Activated T-helper 2 cell treated with anti-CD3 and anti-CD28 coated beads, Interferon-gamma antibody, Interleukin-2, Interleukin-4, amounts not matched to agents 10 μg/mL and 5 μg/mL and 100 μg/mL, durations not matched to agents 14 hours and 24 hours and 36 hours (primary cell): ENCODE measurements at regions not wholly inside any gene's neighbourhood (a gene's known extent, or its start where the extent isn't known, plus 50 kb on each side); places are given as distances from the start of the nearest gene placed in this dataset.
"Not testable (repeated sequence)": the region's sequence is repeated elsewhere in the genome, so short reads cannot be mapped to it uniquely, and the experiment has no call there.

Experiments used
- DNase-seq: peaks from one replicate; pipeline ENCODE4 v3.0.0; 2021; ENCODE audit warnings: low spot score
- H3K27ac Mint-ChIP-seq: one replicate; pipeline ENCODE4 v1.8.0; 2021; ENCODE audit warnings: mixed read lengths
- H3K27me3 Mint-ChIP-seq: one replicate; pipeline ENCODE4 v1.8.0; 2021; ENCODE audit warnings: low read depth, mixed read lengths
- H3K36me3 Mint-ChIP-seq: one replicate; pipeline ENCODE4 v1.8.0; 2021; ENCODE audit warnings: low read depth, mixed read lengths
- H3K4me1 Mint-ChIP-seq: one replicate; pipeline ENCODE4 v1.8.0; 2021; ENCODE audit warnings: low read depth, mixed read lengths
- H3K4me3 Mint-ChIP-seq: one replicate; pipeline ENCODE4 v1.8.0; 2021; ENCODE audit warnings: low read depth, mild to moderate bottlenecking, moderate library complexity, mixed read lengths
- H3K9me3 Mint-ChIP-seq: one replicate; pipeline ENCODE4 v1.8.0; 2021; ENCODE audit warnings: mixed read lengths
- intact Hi-C: fragments of 100-400 bp; cut with micrococcal nuclease; formaldehyde crosslinking; loops from one replicate; pipeline ENCODE4 v1.15.1; 2023

- no peaks in the 10 kb centered on the region for H3K9me3 Mint-ChIP-seq
- intact Hi-C loops = no loop called here
- H3K36me3 Mint-ChIP-seq = no peaks in the 10 kb centered on the region
- DNase-seq = no peak
- H3K27me3 Mint-ChIP-seq = no peaks in the 10 kb centered on the region
- no peaks in the 10 kb centered on the region for H3K4me1 Mint-ChIP-seq
- no peak overlapping the region for H3K27ac Mint-ChIP-seq
- no peak overlapping the region for H3K4me3 Mint-ChIP-seq
These were observed 129.4 kb downstream of the INHBA start for GRCh38 chr7:41573443-41573842.

- no peaks in the 10 kb centered on the region for H3K36me3 Mint-ChIP-seq
- no peak for DNase-seq
- no peaks in the 10 kb centered on the region for H3K27me3 Mint-ChIP-seq
- H3K4me3 Mint-ChIP-seq = no peak overlapping the region
- H3K4me1 Mint-ChIP-seq = no peaks in the 10 kb centered on the region
- intact Hi-C loops = no loop called here
- H3K27ac Mint-ChIP-seq = no peak overlapping the region
- no peaks in the 10 kb centered on the region for H3K9me3 Mint-ChIP-seq
These were observed 129.9 kb downstream of the INHBA start for GRCh38 chr7:41573015-41573414.

GRCh38 chr7:41571573-41571972 lies 131.3 kb downstream of the INHBA start:
- intact Hi-C loops = no loop called here
- Mint-ChIP-seq H3K4me1 (no peaks in the 10 kb centered on the region), H3K36me3 (no peaks in the 10 kb centered on the region), H3K4me3 (no peak overlapping the region), H3K9me3 (no peaks in the 10 kb centered on the region), H3K27ac (no peak overlapping the region), H3K27me3 (no peaks in the 10 kb centered on the region)
- no peak for DNase-seq

- intact Hi-C loops = no loop called here
- no peak overlapping the region for H3K4me3 Mint-ChIP-seq
- H3K9me3 Mint-ChIP-seq = no peaks in the 10 kb centered on the region
- no peak for DNase-seq
- no peak overlapping the region for H3K27ac Mint-ChIP-seq
- H3K36me3 Mint-ChIP-seq = no peaks in the 10 kb centered on the region
- H3K27me3 Mint-ChIP-seq = no peaks in the 10 kb centered on the region
- no peaks in the 10 kb centered on the region for H3K4me1 Mint-ChIP-seq
These were observed 132.1 kb downstream of the INHBA start for GRCh38 chr7:41570766-41571165.

GRCh38 chr7:41568135-41568534 lies 134.8 kb downstream of the INHBA start:
- no peak for DNase-seq
- H3K9me3 Mint-ChIP-seq = no peaks in the 10 kb centered on the region
- intact Hi-C loops = no loop called here
- H3K36me3 Mint-ChIP-seq = no peaks in the 10 kb centered on the region
- no peak overlapping the region for H3K4me3 Mint-ChIP-seq
- H3K27me3 Mint-ChIP-seq = no peaks in the 10 kb centered on the region
- H3K27ac Mint-ChIP-seq = no peak overlapping the region
- H3K4me1 Mint-ChIP-seq = no peaks in the 10 kb centered on the region

GRCh38 chr7:41567731-41568114 lies 135.2 kb downstream of the INHBA start:
- Mint-ChIP-seq H3K36me3 (no peaks in the 10 kb centered on the region), H3K27me3 (no peaks in the 10 kb centered on the region), H3K4me3 (no peak overlapping the region), H3K4me1 (no peaks in the 10 kb centered on the region), H3K9me3 (peaks cover 2% of the 10 kb centered on the region), H3K27ac (no peak overlapping the region)
- DNase-seq = no peak
- intact Hi-C loops = no loop called here

GRCh38 chr7:41567031-41567730 lies 135.7 kb downstream of the INHBA start:
- H3K27ac Mint-ChIP-seq = no peak overlapping the region
- H3K9me3 Mint-ChIP-seq = peaks cover 4% of the 10 kb centered on the region
- intact Hi-C loops = no loop called here
- DNase-seq = no peak
- H3K36me3 Mint-ChIP-seq = no peaks in the 10 kb centered on the region
- H3K4me1 Mint-ChIP-seq = no peaks in the 10 kb centered on the region
- no peaks in the 10 kb centered on the region for H3K27me3 Mint-ChIP-seq
- H3K4me3 Mint-ChIP-seq = no peak overlapping the region

GRCh38 chr7:41566581-41566980 lies 136.3 kb downstream of the INHBA start:
- Mint-ChIP-seq H3K27ac (no peak overlapping the region), H3K36me3 (no peaks in the 10 kb centered on the region), H3K4me1 (no peaks in the 10 kb centered on the region), H3K9me3 (peaks cover 4% of the 10 kb centered on the region), H3K4me3 (no peak overlapping the region), H3K27me3 (no peaks in the 10 kb centered on the region)
- intact Hi-C loops = no loop called here
- DNase-seq = no peak

GRCh38 chr7:41565655-41566054 lies 137.2 kb downstream of the INHBA start:
- Mint-ChIP-seq H3K9me3 (peaks cover 4% of the 10 kb centered on the region), H3K4me1 (no peaks in the 10 kb centered on the region), H3K27me3 (no peaks in the 10 kb centered on the region), H3K4me3 (no peak overlapping the region), H3K36me3 (no peaks in the 10 kb centered on the region), H3K27ac (no peak overlapping the region)
- intact Hi-C loops = no loop called here
- DNase-seq = no peak

GRCh38 chr7:41559426-41559825 lies 143.5 kb downstream of the INHBA start:
- no peak overlapping the region for H3K4me3 Mint-ChIP-seq
- H3K4me1 Mint-ChIP-seq = no peaks in the 10 kb centered on the region
- H3K36me3 Mint-ChIP-seq = no peaks in the 10 kb centered on the region
- intact Hi-C loops = no loop called here
- H3K27me3 Mint-ChIP-seq = no peaks in the 10 kb centered on the region
- peaks cover 24% of the 10 kb centered on the region for H3K9me3 Mint-ChIP-seq
- H3K27ac Mint-ChIP-seq = no peak overlapping the region
- no peak for DNase-seq

- intact Hi-C loops = no loop called here
- Mint-ChIP-seq H3K4me3 (no peak overlapping the region), H3K27me3 (no peaks in the 10 kb centered on the region), H3K36me3 (no peaks in the 10 kb centered on the region), H3K9me3 (peaks cover 17% of the 10 kb centered on the region), H3K27ac (no peak overlapping the region), H3K4me1 (no peaks in the 10 kb centered on the region)
- DNase-seq = no peak
These were observed 148.4 kb downstream of the INHBA start for GRCh38 chr7:41554481-41554880.

GRCh38 chr7:41550046-41550445 lies 152.8 kb downstream of the INHBA start:
- H3K4me1 Mint-ChIP-seq, H3K36me3 Mint-ChIP-seq, H3K27me3 Mint-ChIP-seq, intact Hi-C loops, H3K9me3 Mint-ChIP-seq, H3K27ac Mint-ChIP-seq, DNase-seq, H3K4me3 Mint-ChIP-seq: not testable (repeated sequence)

- DNase-seq = no peak
- no peak overlapping the region for H3K4me3 Mint-ChIP-seq
- no peaks in the 10 kb centered on the region for H3K36me3 Mint-ChIP-seq
- H3K27me3 Mint-ChIP-seq = no peaks in the 10 kb centered on the region
- intact Hi-C loops = no loop called here
- H3K9me3 Mint-ChIP-seq = peaks cover 5% of the 10 kb centered on the region
- H3K27ac Mint-ChIP-seq = no peak overlapping the region
- H3K4me1 Mint-ChIP-seq = no peaks in the 10 kb centered on the region
These were observed 158.6 kb downstream of the INHBA start for GRCh38 chr7:41544241-41544640.

GRCh38 chr7:41540601-41541000 lies 162.3 kb downstream of the INHBA start:
- H3K4me1 Mint-ChIP-seq = no peaks in the 10 kb centered on the region
- no peak overlapping the region for H3K27ac Mint-ChIP-seq
- H3K4me3 Mint-ChIP-seq = no peak overlapping the region
- no peaks in the 10 kb centered on the region for H3K9me3 Mint-ChIP-seq
- no peaks in the 10 kb centered on the region for H3K36me3 Mint-ChIP-seq
- intact Hi-C loops = no loop called here
- DNase-seq = no peak
- H3K27me3 Mint-ChIP-seq = no peaks in the 10 kb centered on the region
